HepG2 (cell line): ENCODE measurements at regions not wholly inside any gene's neighbourhood (a gene's known extent, or its start where the extent isn't known, plus 50 kb on each side); places are given as distances from the start of the nearest gene placed in this dataset.

Experiments
- ATAC-seq: fragments of 200-7000 bp; cut with Tn5 transposase; 3 replicates; pipeline ENCODE4 v1.9.1; 2020; ENCODE audit warnings: mild to moderate bottlenecking, moderate library complexity
- BruUV-seq: library from RNA; stranded (reverse); fragments of 400-500 nt; replicated peaks from 2 replicates; lab custom pipeline; 2021; lab: Mats Ljungman, UMichigan
- CTCF ChIA-PET: fragments of 300-600 bp; formaldehyde crosslinking; extraction: SDS; loops from one replicate; lab custom pipeline; 2021; ENCODE audit warnings: low total read pairs, inconsistent platforms, low intra/inter-chr PET ratio; lab: Yijun Ruan, JAX
- POLR2A ChIA-PET: fragments of 350-600 bp; sonication (Branson Sonifier 250); formaldehyde crosslinking; loops from one replicate; lab custom pipeline; 2020; ENCODE audit warnings: antibody characterized with exemption, inconsistent platforms; lab: Yijun Ruan, JAX
- DNase-seq: peaks from one replicate; pipeline ENCODE4 v3.0.0-alpha.2; 2015; ENCODE audit warnings: low spot score
- FAIRE-seq: peaks from 3 replicates; lab custom pipeline; 2011; peaks lifted over from hg19 to GRCh38; lab: Jason Lieb, UNC
- H2AFZ ChIP-seq: one replicate; pipeline ENCODE4 v1.6.1; 2011; ENCODE audit warnings: low read length, inconsistent platforms
- H3K27ac ChIP-seq: fragments of 300-600 bp; 3 replicates; pipeline ENCODE4 v1.8.0; 2011; ENCODE audit warnings: mixed run types, mild to moderate bottlenecking, mixed read lengths, low read length, inconsistent platforms; ENCODE audit not compliant: insufficient read depth; ENCODE audit errors: extremely low read length
- H3K27me3 ChIP-seq, 2 experiments: fragments of 200-600 bp in 1 of 2; 2 replicates in 1 of 2; 3 replicates in 1 of 2; pipeline versions ENCODE4 v1.6.0 to v1.8.0; 2011; ENCODE audit warnings: low read length in 2 of 2, mild to moderate bottlenecking in 2 of 2, moderate library complexity in 2 of 2, inconsistent platforms in 1 of 2; ENCODE audit not compliant: insufficient read depth in 2 of 2, control insufficient read depth in 1 of 2
- H3K36me3 ChIP-seq, 2 experiments: fragments of 200-600 bp in 1 of 2; replicated peaks in 1 of 2; 2 replicates in 1 of 2; 3 replicates in 1 of 2; pipeline versions ENCODE4 v1.5.1 to v1.8.0; 2011; ENCODE audit warnings: low read length in 2 of 2, inconsistent platforms in 1 of 2; ENCODE audit not compliant: insufficient read depth in 2 of 2, control insufficient read depth in 1 of 2
- H3K4me1 ChIP-seq: 2 replicates; pipeline ENCODE4 v1.5.1; 2012; ENCODE audit warnings: low read length, inconsistent platforms; ENCODE audit not compliant: insufficient read depth
- H3K4me2 ChIP-seq: 2 replicates; pipeline ENCODE4 v1.6.0; 2011; ENCODE audit warnings: low read depth, low read length, inconsistent platforms
- H3K4me3 ChIP-seq, 3 experiments: fragments of 200-600 bp in 1 of 3; sonication (generic), shearing (Covaris generic) in 1 of 3; replicated peaks in 1 of 3; 2 replicates each; pipeline ENCODE4 v1.5.1; 2011 to 2016; ENCODE audit warnings: low read length in 3 of 3, inconsistent platforms in 2 of 3, low read depth in 2 of 3, mild to moderate bottlenecking in 2 of 3, control low read depth in 1 of 3, mixed read lengths in 1 of 3; ENCODE audit not compliant: insufficient read depth in 1 of 3
- H3K79me2 ChIP-seq: one replicate; pipeline ENCODE4 v1.6.1; 2011; ENCODE audit warnings: low read length, inconsistent platforms; ENCODE audit not compliant: insufficient read depth
- H3K9ac ChIP-seq: 2 replicates; pipeline ENCODE4 v1.6.0; 2011; ENCODE audit warnings: mild to moderate bottlenecking, low read depth, low read length, inconsistent platforms; ENCODE audit not compliant: insufficient read depth
- H3K9me3 ChIP-seq: 2 replicates; pipeline ENCODE4 v1.5.1; 2012; ENCODE audit warnings: mild to moderate bottlenecking, low read length
- H4K20me1 ChIP-seq: 2 replicates; pipeline ENCODE4 v1.6.0; 2011; ENCODE audit warnings: inconsistent platforms, mild to moderate bottlenecking, low read length, moderate library complexity; ENCODE audit not compliant: insufficient read depth
- ARNTL ChIP-seq: sonication (generic); formaldehyde crosslinking; IDR thresholded peaks from 2 replicates; pipeline ENCODE4 v1.4.0; 2020; ENCODE audit warnings: mild to moderate bottlenecking, missing genetic modification reagents
- ASH2L ChIP-seq: fragments of 300-600, 200-600 bp; sonication (generic); IDR thresholded peaks from 2 replicates; pipeline ENCODE4 v1.7.0; 2017; ENCODE audit warnings: low read depth, mild to moderate bottlenecking, moderate library complexity, mixed read lengths, low read length; ENCODE audit not compliant: insufficient read length
- CEBPB ChIP-seq: IDR thresholded peaks from 2 replicates; pipeline ENCODE4 v1.6.1; 2011; ENCODE audit warnings: low read depth, low read length, improper control_type of control experiment, borderline replicate concordance
- DDIT3 ChIP-seq: sonication (generic); formaldehyde crosslinking; IDR thresholded peaks from 2 replicates; pipeline ENCODE4 v1.4.0; 2020; ENCODE audit warnings: mild to moderate bottlenecking, missing genetic modification reagents
- EP300 ChIP-seq, 3 experiments: sonication (generic) in 1 of 3; formaldehyde crosslinking in 1 of 3; IDR thresholded peaks; 2 replicates each; pipeline versions ENCODE4 v1.5.1 to v1.6.1; 2011 to 2020; ENCODE audit warnings: low read depth in 2 of 3, low read length in 2 of 3, borderline replicate concordance in 1 of 3, improper control_type of control experiment in 1 of 3, mild to moderate bottlenecking in 1 of 3, missing genetic modification reagents in 1 of 3, moderate library complexity in 1 of 3
- FLYWCH1 ChIP-seq: sonication (generic); formaldehyde crosslinking; IDR thresholded peaks from 2 replicates; pipeline ENCODE4 v1.8.1; 2023; ENCODE audit warnings: mild to moderate bottlenecking, missing genetic modification reagents
- GATAD1 ChIP-seq: IDR thresholded peaks from 2 replicates; pipeline ENCODE4 v1.6.1; 2016; ENCODE audit warnings: missing genetic modification reagents, missing compliant biosample characterization
- HNRNPL ChIP-seq: fragments of 200-400 bp; formaldehyde crosslinking; IDR thresholded peaks from 2 replicates; pipeline ENCODE4 v1.6.1; 2017; ENCODE audit warnings: mild to moderate bottlenecking, low read depth, low read length
- IRF2 ChIP-seq: IDR thresholded peaks from 2 replicates; pipeline ENCODE4 v1.6.1; 2018; ENCODE audit warnings: missing genetic modification reagents, missing compliant biosample characterization
- JUND ChIP-seq: sonication (generic); formaldehyde crosslinking; IDR thresholded peaks from 2 replicates; pipeline ENCODE4 v1.8.0; 2022; ENCODE audit warnings: mild to moderate bottlenecking, missing genetic modification reagents
- SNRNP70 ChIP-seq: fragments of 200-400 bp; formaldehyde crosslinking; IDR thresholded peaks from 2 replicates; pipeline ENCODE4 v1.6.1; 2017; ENCODE audit warnings: mild to moderate bottlenecking, low read depth, low read length, moderate library complexity
- SOX6 ChIP-seq, 2 experiments: fragments of 450-650 bp in 1 of 2; sonication (generic) in 1 of 2; formaldehyde crosslinking in 1 of 2; IDR thresholded peaks; 2 replicates each; pipeline versions ENCODE4 v1.4.0 to v1.6.1; 2017 to 2020; ENCODE audit warnings: antibody characterized with exemption in 1 of 2, mild to moderate bottlenecking in 1 of 2, missing genetic modification reagents in 1 of 2
- TOPORS ChIP-seq: sonication (generic); formaldehyde crosslinking; IDR thresholded peaks from 2 replicates; pipeline ENCODE4 v1.8.0; 2023; ENCODE audit warnings: mild to moderate bottlenecking, missing genetic modification reagents
- ZBTB46 ChIP-seq: sonication (generic); formaldehyde crosslinking; IDR thresholded peaks from 2 replicates; pipeline ENCODE4 v1.4.0; 2020; ENCODE audit warnings: mild to moderate bottlenecking, missing genetic modification reagents, borderline replicate concordance
- ZNF124 ChIP-seq: sonication (generic); formaldehyde crosslinking; IDR thresholded peaks from 2 replicates; pipeline ENCODE4 v1.4.0; 2020; ENCODE audit warnings: missing genetic modification reagents
- ZNF326 ChIP-seq: sonication (generic); formaldehyde crosslinking; IDR thresholded peaks from 2 replicates; pipeline ENCODE4 v1.4.0; 2020; ENCODE audit warnings: missing genetic modification reagents, borderline replicate concordance
- ZNF510 ChIP-seq: sonication (generic); formaldehyde crosslinking; IDR thresholded peaks from 2 replicates; pipeline ENCODE4 v1.4.0; 2020; ENCODE audit warnings: low read depth, mild to moderate bottlenecking, missing genetic modification reagents
- ZNF609 ChIP-seq: sonication (generic); formaldehyde crosslinking; IDR thresholded peaks from 2 replicates; pipeline ENCODE4 v1.4.0; 2020; ENCODE audit warnings: mild to moderate bottlenecking, missing genetic modification reagents, borderline replicate concordance
- in situ Hi-C: cut with HindIII; loops from 2 replicates; pipeline ENCODE4 v1.10.0; 2017; ENCODE audit warnings: low pct_unique_long_range_greater_than_20kb; ENCODE audit not compliant: extremely low pct_ligation_motif_present
- intact Hi-C: fragments of 100-400 bp; cut with micrococcal nuclease; formaldehyde crosslinking; loops from one replicate; pipeline ENCODE4 v1.10.0; 2022; ENCODE audit not compliant: unreplicated experiment

GRCh38 chr7:132024290-132024689 is 467.9 kb upstream of the PODXL start (continued):
- TF ChIP-seq ZBTB46 (CRISPR knock-in tag) (no peak), ARNTL (CRISPR knock-in tag) (no peak), JUND (CRISPR knock-in tag) (no peak), EP300 (IDR thresholded peaks at IDR 0.05; ENCODE audit: low read depth in 2 of 2, low read length in 2 of 2) (no peak), EP300 (CRISPR knock-in tag; IDR thresholded peaks at IDR 0.05; ENCODE audit: borderline replicate concordance) (no peak)
- TF ChIP-seq, all 625 proteins: peak for 0

- FAIRE-seq (no peak), ATAC-seq (no peak), DNase-seq (no peak)
- H3K9ac ChIP-seq = no peak overlapping the region
- no peak overlapping the region for H3K4me2 ChIP-seq
- H3K9me3 ChIP-seq = no peaks in the 10 kb centered on the region
- peaks cover 0 to 5% of the 10 kb centered on the region in 2 experiments; a peak in 1 of 5 replicates for H3K27me3 ChIP-seq
- no peaks in the 10 kb centered on the region for H4K20me1 ChIP-seq
- ChIA-PET CTCF (no interaction called here), POLR2A (no interaction called here)
- in situ Hi-C loops = no loop called here
- H2AFZ ChIP-seq = no peak overlapping the region
- no TSS peak for BruUV-seq
- no peaks in the 10 kb centered on the region for H3K79me2 ChIP-seq
- no peak overlapping the region for H3K4me3 ChIP-seq
- H3K4me1 ChIP-seq = no peaks in the 10 kb centered on the region
- no peak overlapping the region for H3K27ac ChIP-seq
- intact Hi-C loops = no loop called here
- H3K36me3 ChIP-seq = no peaks in the 10 kb centered on the region
- TF ChIP-seq ZNF609 (CRISPR knock-in tag) = no peak
- TF ChIP-seq GATAD1 = no peak
- no peak for TF ChIP-seq ZNF124 (CRISPR knock-in tag)
- TF ChIP-seq IRF2 = no peak
- no peak for TF ChIP-seq TOPORS
- no peak for TF ChIP-seq SOX6 (IDR thresholded peaks at IDR 0.05)
- TF ChIP-seq SOX6 (CRISPR knock-in tag; IDR thresholded peaks at IDR 0.05) = no peak
- no peak for TF ChIP-seq CEBPB
- no peak for TF ChIP-seq HNRNPL
- TF ChIP-seq FLYWCH1 (CRISPR knock-in tag) = no peak
- no peak for TF ChIP-seq DDIT3 (CRISPR knock-in tag)
- TF ChIP-seq ZNF510 (CRISPR knock-in tag) = no peak
- TF ChIP-seq SNRNP70 = no peak
- no peak for TF ChIP-seq ZNF326 (CRISPR knock-in tag)
- TF ChIP-seq ASH2L = no peak
These were observed 467.0 kb upstream of the PODXL start for GRCh38 chr7:132023466-132023865.
